HepG2 (cell line): ENCODE measurements at regions not wholly inside any gene's neighbourhood (a gene's known extent, or its start where the extent isn't known, plus 50 kb on each side); places are given as distances from the start of the nearest gene placed in this dataset.

Source experiments
- ATAC-seq: fragments of 200-7000 bp; cut with Tn5 transposase; 3 replicates; pipeline ENCODE4 v1.9.1; 2020; ENCODE audit warnings: mild to moderate bottlenecking, moderate library complexity
- BruUV-seq: library from RNA; stranded (reverse); fragments of 400-500 nt; replicated peaks from 2 replicates; lab custom pipeline; 2021; lab: Mats Ljungman, UMichigan
- CTCF ChIA-PET: fragments of 300-600 bp; formaldehyde crosslinking; extraction: SDS; loops from one replicate; lab custom pipeline; 2021; ENCODE audit warnings: low total read pairs, inconsistent platforms, low intra/inter-chr PET ratio; lab: Yijun Ruan, JAX
- POLR2A ChIA-PET: fragments of 350-600 bp; sonication (Branson Sonifier 250); formaldehyde crosslinking; loops from one replicate; lab custom pipeline; 2020; ENCODE audit warnings: antibody characterized with exemption, inconsistent platforms; lab: Yijun Ruan, JAX
- DNase-seq: peaks from one replicate; pipeline ENCODE4 v3.0.0-alpha.2; 2015; ENCODE audit warnings: low spot score
- FAIRE-seq: peaks from 3 replicates; lab custom pipeline; 2011; peaks lifted over from hg19 to GRCh38; lab: Jason Lieb, UNC
- H2AFZ ChIP-seq: one replicate; pipeline ENCODE4 v1.6.1; 2011; ENCODE audit warnings: low read length, inconsistent platforms
- H3K27ac ChIP-seq: fragments of 300-600 bp; 3 replicates; pipeline ENCODE4 v1.8.0; 2011; ENCODE audit warnings: mixed run types, mild to moderate bottlenecking, mixed read lengths, low read length, inconsistent platforms; ENCODE audit not compliant: insufficient read depth; ENCODE audit errors: extremely low read length
- H3K27me3 ChIP-seq, 2 experiments: fragments of 200-600 bp in 1 of 2; 2 replicates in 1 of 2; 3 replicates in 1 of 2; pipeline versions ENCODE4 v1.6.0 to v1.8.0; 2011; ENCODE audit warnings: low read length in 2 of 2, mild to moderate bottlenecking in 2 of 2, moderate library complexity in 2 of 2, inconsistent platforms in 1 of 2; ENCODE audit not compliant: insufficient read depth in 2 of 2, control insufficient read depth in 1 of 2
- H3K36me3 ChIP-seq, 2 experiments: fragments of 200-600 bp in 1 of 2; replicated peaks in 1 of 2; 2 replicates in 1 of 2; 3 replicates in 1 of 2; pipeline versions ENCODE4 v1.5.1 to v1.8.0; 2011; ENCODE audit warnings: low read length in 2 of 2, inconsistent platforms in 1 of 2; ENCODE audit not compliant: insufficient read depth in 2 of 2, control insufficient read depth in 1 of 2
- H3K4me1 ChIP-seq: 2 replicates; pipeline ENCODE4 v1.5.1; 2012; ENCODE audit warnings: low read length, inconsistent platforms; ENCODE audit not compliant: insufficient read depth
- H3K4me2 ChIP-seq: 2 replicates; pipeline ENCODE4 v1.6.0; 2011; ENCODE audit warnings: low read depth, low read length, inconsistent platforms
- H3K4me3 ChIP-seq, 3 experiments: fragments of 200-600 bp in 1 of 3; sonication (generic), shearing (Covaris generic) in 1 of 3; replicated peaks in 1 of 3; 2 replicates each; pipeline ENCODE4 v1.5.1; 2011 to 2016; ENCODE audit warnings: low read length in 3 of 3, inconsistent platforms in 2 of 3, low read depth in 2 of 3, mild to moderate bottlenecking in 2 of 3, control low read depth in 1 of 3, mixed read lengths in 1 of 3; ENCODE audit not compliant: insufficient read depth in 1 of 3
- H3K79me2 ChIP-seq: one replicate; pipeline ENCODE4 v1.6.1; 2011; ENCODE audit warnings: low read length, inconsistent platforms; ENCODE audit not compliant: insufficient read depth
- H3K9ac ChIP-seq: 2 replicates; pipeline ENCODE4 v1.6.0; 2011; ENCODE audit warnings: mild to moderate bottlenecking, low read depth, low read length, inconsistent platforms; ENCODE audit not compliant: insufficient read depth
- H3K9me3 ChIP-seq: 2 replicates; pipeline ENCODE4 v1.5.1; 2012; ENCODE audit warnings: mild to moderate bottlenecking, low read length
- H4K20me1 ChIP-seq: 2 replicates; pipeline ENCODE4 v1.6.0; 2011; ENCODE audit warnings: inconsistent platforms, mild to moderate bottlenecking, low read length, moderate library complexity; ENCODE audit not compliant: insufficient read depth
- FLYWCH1 ChIP-seq: sonication (generic); formaldehyde crosslinking; IDR thresholded peaks from 2 replicates; pipeline ENCODE4 v1.8.1; 2023; ENCODE audit warnings: mild to moderate bottlenecking, missing genetic modification reagents
- GMEB1 ChIP-seq: sonication (generic); formaldehyde crosslinking; IDR thresholded peaks from 2 replicates; pipeline ENCODE4 v1.5.1; 2020; ENCODE audit warnings: missing genetic modification reagents, mild to moderate bottlenecking, borderline replicate concordance
- HDAC2 ChIP-seq: sonication (generic); formaldehyde crosslinking; IDR thresholded peaks from 2 replicates; pipeline ENCODE4 v1.4.0; 2020; ENCODE audit warnings: missing genetic modification reagents
- KMT2B ChIP-seq: IDR thresholded peaks from 2 replicates; pipeline ENCODE4 v1.6.1; 2016; ENCODE audit warnings: missing genetic modification reagents, missing compliant biosample characterization
- NFE2L2 ChIP-seq: fragments of 150-350 bp; IDR thresholded peaks from 2 replicates; pipeline ENCODE4 v1.6.1; 2014; ENCODE audit warnings: low read length
- PAWR ChIP-seq: sonication (generic); formaldehyde crosslinking; IDR thresholded peaks from 2 replicates; pipeline ENCODE4 v1.4.0; 2020; ENCODE audit warnings: missing genetic modification reagents, mild to moderate bottlenecking, borderline replicate concordance
- PCBP2 ChIP-seq: fragments of 200-400 bp; formaldehyde crosslinking; optimal IDR thresholded peaks from 2 replicates; pipeline ENCODE3; 2018; ENCODE audit warnings: low read length, low read depth; ENCODE audit not compliant: poor library complexity, severe bottlenecking
- RNF2 ChIP-seq: fragments of 450-650 bp; conservative IDR thresholded peaks from 2 replicates; pipeline ENCODE4 v1.6.1; 2016; ENCODE audit warnings: low read depth
- ZFYVE20 ChIP-seq: sonication (generic); formaldehyde crosslinking; IDR thresholded peaks from 2 replicates; pipeline ENCODE4 v1.8.0; 2023; ENCODE audit warnings: low read depth, mild to moderate bottlenecking, moderate library complexity, missing genetic modification reagents, borderline replicate concordance
- ZNF670 ChIP-seq: sonication (generic); formaldehyde crosslinking; IDR thresholded peaks from 2 replicates; pipeline ENCODE4 v1.8.0; 2022; ENCODE audit warnings: mild to moderate bottlenecking, missing genetic modification reagents, borderline replicate concordance
- ZNF672 ChIP-seq: sonication (generic); formaldehyde crosslinking; IDR thresholded peaks from 2 replicates; pipeline ENCODE4 v1.8.1; 2022; ENCODE audit warnings: missing genetic modification reagents
- ZNF768 ChIP-seq: sonication (generic); formaldehyde crosslinking; IDR thresholded peaks from 2 replicates; pipeline ENCODE4 v1.4.0; 2020; ENCODE audit warnings: missing genetic modification reagents
- ZNF772 ChIP-seq: sonication (generic); formaldehyde crosslinking; IDR thresholded peaks from 2 replicates; pipeline ENCODE4 v1.5.0; 2020; ENCODE audit warnings: mild to moderate bottlenecking, missing genetic modification reagents
- ZSCAN22 ChIP-seq: sonication (generic); formaldehyde crosslinking; IDR thresholded peaks from 2 replicates; pipeline ENCODE4 v1.4.0; 2020; ENCODE audit warnings: mild to moderate bottlenecking, missing genetic modification reagents
- ZSCAN9 ChIP-seq: IDR thresholded peaks from 2 replicates; pipeline ENCODE4 v1.6.1; 2016; ENCODE audit warnings: borderline replicate concordance
- WGBS: methylation state at CpG from one replicate; pipeline ENCODE4 v1.1.6; 2017; ENCODE audit warnings: low lambda C conversion rate; 5-methylcytosine and 5-hydroxymethylcytosine counted together
- in situ Hi-C: cut with HindIII; loops from 2 replicates; pipeline ENCODE4 v1.10.0; 2017; ENCODE audit warnings: low pct_unique_long_range_greater_than_20kb; ENCODE audit not compliant: extremely low pct_ligation_motif_present
- intact Hi-C: fragments of 100-400 bp; cut with micrococcal nuclease; formaldehyde crosslinking; loops from one replicate; pipeline ENCODE4 v1.10.0; 2022; ENCODE audit not compliant: unreplicated experiment
- TF ChIP-seq, protein P1 (sequence below): sonication (generic); formaldehyde crosslinking; IDR thresholded peaks from 2 replicates; pipeline ENCODE4 v1.4.0; 2020; ENCODE audit warnings: mild to moderate bottlenecking, low read depth, missing genetic modification reagents
- TF ChIP-seq, protein P2 (sequence below): sonication (generic); formaldehyde crosslinking; IDR thresholded peaks from 2 replicates; pipeline ENCODE4 v1.5.0; 2020; ENCODE audit warnings: missing genetic modification reagents

- Histone ChIP-seq H3K9ac (no peak overlapping the region), H3K27ac (no peak overlapping the region)
- in situ Hi-C loops, result no loop called here
- no peak for DNase-seq
- no peak for TF ChIP-seq RNF2
- TF ChIP-seq, all 625 proteins: peak for 0
- no peak for ATAC-seq
- WGBS, result 0% methylated on average over 4 of the region's 4 CpGs
- Histone ChIP-seq H3K79me2 (no peaks in the 10 kb centered on the region), H3K36me3 (no peaks in the 10 kb centered on the region), H3K4me3 (no peak overlapping the region), H3K4me2 (no peak overlapping the region), H2AFZ (no peak overlapping the region), H4K20me1 (no peaks in the 10 kb centered on the region), H3K27me3 (no peaks in the 10 kb centered on the region), H3K9me3 (peaks cover 60% of the 10 kb centered on the region), H3K4me1 (no peaks in the 10 kb centered on the region)
- no TSS peak for BruUV-seq
- FAIRE-seq, result no peak
- POLR2A ChIA-PET, result no interaction called here
- intact Hi-C loops, result no loop called here
- CTCF ChIA-PET, result no interaction called here
Measured at GRCh38 chr2:103506812-103507211, 745.0 kb downstream of the TMEM182 start.

DNA sequence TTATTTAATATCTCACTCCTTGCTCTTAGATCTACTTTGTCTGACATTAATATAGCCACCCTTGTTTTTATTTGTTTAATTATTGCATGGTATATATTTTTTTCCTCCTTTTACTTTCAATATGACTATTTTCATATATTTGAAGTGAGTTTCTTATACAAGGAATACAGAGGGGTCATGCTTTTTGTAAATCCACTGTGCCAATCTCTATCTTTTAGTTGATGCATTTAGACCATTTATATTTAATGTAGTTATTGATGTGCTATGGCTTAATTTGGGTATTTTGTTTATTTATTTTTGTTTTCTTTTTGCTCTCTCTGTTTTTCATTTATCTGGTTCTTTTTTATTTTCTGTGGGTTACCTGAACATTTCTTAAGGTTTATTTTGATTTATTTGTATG, 750.6 kb downstream of the TMEM182 start:
- no peaks in the 10 kb centered on the region for H3K79me2 ChIP-seq
- no peak overlapping the region for H3K4me2 ChIP-seq
- no peaks in the 10 kb centered on the region for H4K20me1 ChIP-seq
- no TSS peak for BruUV-seq
- DNase-seq (no peak), FAIRE-seq (no peak), ATAC-seq (no peak)
- ChIA-PET POLR2A (no interaction called here), CTCF (no interaction called here)
- H3K27me3 ChIP-seq, result no peaks in the 10 kb centered on the region; a peak in 1 of 5 replicates
- H3K4me1 ChIP-seq, result no peaks in the 10 kb centered on the region
- no peak overlapping the region for H3K27ac ChIP-seq
- H3K9me3 ChIP-seq, result peaks cover 53% of the 10 kb centered on the region
- no peak overlapping the region for H2AFZ ChIP-seq
- H3K36me3 ChIP-seq, result no peaks in the 10 kb centered on the region
- no peak overlapping the region for H3K4me3 ChIP-seq
- no peak overlapping the region for H3K9ac ChIP-seq
- in situ Hi-C loops, result no loop called here
- intact Hi-C loops, result no loop called here
- TF ChIP-seq ZFYVE20, result no peak
- no peak for TF ChIP-seq GMEB1 (CRISPR knock-in tag)
- TF ChIP-seq HDAC2 (CRISPR knock-in tag), result no peak
- TF ChIP-seq ZSCAN9 (CRISPR knock-in tag), result no peak
- TF ChIP-seq PCBP2, result no peak
- no peak for TF ChIP-seq ZNF672 (CRISPR knock-in tag)
- TF ChIP-seq ZSCAN22 (CRISPR knock-in tag), result no peak
- TF ChIP-seq, protein P1, sequence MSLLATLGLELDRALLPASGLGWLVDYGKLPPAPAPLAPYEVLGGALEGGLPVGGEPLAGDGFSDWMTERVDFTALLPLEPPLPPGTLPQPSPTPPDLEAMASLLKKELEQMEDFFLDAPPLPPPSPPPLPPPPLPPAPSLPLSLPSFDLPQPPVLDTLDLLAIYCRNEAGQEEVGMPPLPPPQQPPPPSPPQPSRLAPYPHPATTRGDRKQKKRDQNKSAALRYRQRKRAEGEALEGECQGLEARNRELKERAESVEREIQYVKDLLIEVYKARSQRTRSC (CRISPR knock-in tag), result no peak
- TF ChIP-seq ZNF772 (CRISPR knock-in tag), result no peak
- TF ChIP-seq PAWR (CRISPR knock-in tag), result no peak
- no peak for TF ChIP-seq KMT2B (CRISPR knock-in tag)
- no peak for TF ChIP-seq ZNF670 (CRISPR knock-in tag)
- TF ChIP-seq ZNF768, result no peak
- no peak for TF ChIP-seq NFE2L2
- no peak for TF ChIP-seq FLYWCH1 (CRISPR knock-in tag)
- TF ChIP-seq, protein P2, sequence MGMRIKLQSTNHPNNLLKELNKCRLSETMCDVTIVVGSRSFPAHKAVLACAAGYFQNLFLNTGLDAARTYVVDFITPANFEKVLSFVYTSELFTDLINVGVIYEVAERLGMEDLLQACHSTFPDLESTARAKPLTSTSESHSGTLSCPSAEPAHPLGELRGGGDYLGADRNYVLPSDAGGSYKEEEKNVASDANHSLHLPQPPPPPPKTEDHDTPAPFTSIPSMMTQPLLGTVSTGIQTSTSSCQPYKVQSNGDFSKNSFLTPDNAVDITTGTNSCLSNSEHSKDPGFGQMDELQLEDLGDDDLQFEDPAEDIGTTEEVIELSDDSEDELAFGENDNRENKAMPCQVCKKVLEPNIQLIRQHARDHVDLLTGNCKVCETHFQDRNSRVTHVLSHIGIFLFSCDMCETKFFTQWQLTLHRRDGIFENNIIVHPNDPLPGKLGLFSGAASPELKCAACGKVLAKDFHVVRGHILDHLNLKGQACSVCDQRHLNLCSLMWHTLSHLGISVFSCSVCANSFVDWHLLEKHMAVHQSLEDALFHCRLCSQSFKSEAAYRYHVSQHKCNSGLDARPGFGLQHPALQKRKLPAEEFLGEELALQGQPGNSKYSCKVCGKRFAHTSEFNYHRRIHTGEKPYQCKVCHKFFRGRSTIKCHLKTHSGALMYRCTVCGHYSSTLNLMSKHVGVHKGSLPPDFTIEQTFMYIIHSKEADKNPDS (CRISPR knock-in tag), result no peak
